ENCODE measurements at regions not wholly inside any gene's neighbourhood (a gene's known extent, or its start where the extent isn't known, plus 50 kb on each side); places are given as distances from the start of the nearest gene placed in this dataset.

DNA sequence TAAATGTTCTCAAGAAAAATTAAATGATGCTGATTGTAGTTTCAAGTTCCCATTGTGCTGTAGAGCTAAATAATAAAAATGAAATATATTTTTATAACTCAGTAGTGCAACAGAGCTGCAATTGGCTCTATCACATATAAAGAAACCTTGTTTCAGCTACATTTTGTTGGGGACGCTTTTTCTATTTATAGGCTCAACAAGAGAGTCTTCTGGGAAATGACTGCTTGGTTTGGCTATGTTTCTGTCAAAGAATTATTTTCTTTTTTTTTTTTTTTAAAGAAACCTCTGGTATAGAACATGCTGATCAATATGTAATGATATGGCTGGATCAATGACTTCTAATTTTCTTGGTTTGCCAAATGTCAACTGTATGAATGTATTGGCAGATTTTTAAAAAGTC is 76.5 kb downstream of the OTOL1 start:
- TF ChIP-seq, protein P1, sequence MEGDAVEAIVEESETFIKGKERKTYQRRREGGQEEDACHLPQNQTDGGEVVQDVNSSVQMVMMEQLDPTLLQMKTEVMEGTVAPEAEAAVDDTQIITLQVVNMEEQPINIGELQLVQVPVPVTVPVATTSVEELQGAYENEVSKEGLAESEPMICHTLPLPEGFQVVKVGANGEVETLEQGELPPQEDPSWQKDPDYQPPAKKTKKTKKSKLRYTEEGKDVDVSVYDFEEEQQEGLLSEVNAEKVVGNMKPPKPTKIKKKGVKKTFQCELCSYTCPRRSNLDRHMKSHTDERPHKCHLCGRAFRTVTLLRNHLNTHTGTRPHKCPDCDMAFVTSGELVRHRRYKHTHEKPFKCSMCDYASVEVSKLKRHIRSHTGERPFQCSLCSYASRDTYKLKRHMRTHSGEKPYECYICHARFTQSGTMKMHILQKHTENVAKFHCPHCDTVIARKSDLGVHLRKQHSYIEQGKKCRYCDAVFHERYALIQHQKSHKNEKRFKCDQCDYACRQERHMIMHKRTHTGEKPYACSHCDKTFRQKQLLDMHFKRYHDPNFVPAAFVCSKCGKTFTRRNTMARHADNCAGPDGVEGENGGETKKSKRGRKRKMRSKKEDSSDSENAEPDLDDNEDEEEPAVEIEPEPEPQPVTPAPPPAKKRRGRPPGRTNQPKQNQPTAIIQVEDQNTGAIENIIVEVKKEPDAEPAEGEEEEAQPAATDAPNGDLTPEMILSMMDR (IDR thresholded peaks at IDR 0.05; ENCODE audit: unreplicated experiment) = no peak
- H3K4me3 Mint-ChIP-seq = no peak overlapping the region
- no peaks in the 10 kb centered on the region for H3K36me3 Mint-ChIP-seq

DNA sequence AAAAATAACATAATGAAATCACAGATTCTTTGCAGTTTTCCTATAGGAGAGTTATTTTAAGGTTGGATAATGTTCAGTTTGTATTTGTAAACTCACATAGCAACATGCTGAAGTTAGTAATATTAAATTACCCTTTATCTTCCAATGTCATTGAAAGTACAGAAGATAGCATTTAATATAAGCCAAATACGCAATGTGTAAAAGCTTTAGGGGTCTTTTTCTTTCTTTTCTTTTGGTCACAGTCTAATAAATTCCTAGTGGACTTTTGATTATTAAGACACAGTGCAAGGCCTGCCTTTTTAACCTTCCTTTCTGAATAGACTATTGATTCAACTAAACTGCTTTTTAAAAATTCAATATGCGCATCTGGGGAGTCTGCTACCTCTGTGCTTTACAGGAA is 79.3 kb downstream of the OTOL1 start:
- no peak for DNase-seq (ENCODE audit: low spot score in 2 of 2, unreplicated experiment in 2 of 2)
- TF ChIP-seq, protein P1 (IDR thresholded peaks at IDR 0.05; ENCODE audit: unreplicated experiment) = no peak
- Mint-ChIP-seq H3K4me1 (peaks cover 12% of the 10 kb centered on the region), H3K27me3 (ENCODE audit: low read depth) (no peaks in the 10 kb centered on the region), H3K9me3 (no peaks in the 10 kb centered on the region), H3K36me3 (no peaks in the 10 kb centered on the region), H3K4me3 (no peak overlapping the region), H3K27ac (no peak overlapping the region)

More for the DNA sequence above, 76.5 kb downstream of the OTOL1 start:
- Mint-ChIP-seq H3K27ac (no peak overlapping the region), H3K9me3 (no peaks in the 10 kb centered on the region), H3K27me3 (ENCODE audit: low read depth) (no peaks in the 10 kb centered on the region), H3K4me1 (peaks cover 19% of the 10 kb centered on the region)
- no peak for DNase-seq (ENCODE audit: low spot score in 2 of 2, unreplicated experiment in 2 of 2)

DNA sequence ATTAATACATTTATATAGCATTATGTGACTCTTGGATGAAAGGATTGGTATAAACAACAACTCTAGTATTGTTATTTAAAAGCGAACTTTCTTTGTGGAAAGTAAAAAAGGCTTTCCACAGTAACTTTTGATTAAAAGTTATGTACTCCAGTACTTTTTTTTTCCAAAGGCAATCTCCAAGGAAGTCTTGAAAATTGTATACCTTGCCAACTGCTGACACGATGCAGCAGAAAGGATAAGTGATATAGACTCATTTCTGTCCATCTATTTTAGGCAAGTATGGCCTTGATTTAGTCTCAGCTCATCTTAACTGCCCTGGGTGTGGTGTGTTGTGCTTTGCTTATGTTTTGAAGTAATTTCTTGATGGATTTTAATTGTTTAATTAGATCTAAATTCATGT is 79.7 kb downstream of the OTOL1 start:
- Mint-ChIP-seq H3K27me3 (ENCODE audit: low read depth) (no peaks in the 10 kb centered on the region), H3K4me1 (peaks cover 12% of the 10 kb centered on the region), H3K27ac (no peak overlapping the region), H3K9me3 (no peaks in the 10 kb centered on the region), H3K4me3 (no peak overlapping the region), H3K36me3 (no peaks in the 10 kb centered on the region)
- no peak for DNase-seq (ENCODE audit: low spot score in 2 of 2, unreplicated experiment in 2 of 2)
- TF ChIP-seq, protein P1 (IDR thresholded peaks at IDR 0.05; ENCODE audit: unreplicated experiment) = no peak

DNA sequence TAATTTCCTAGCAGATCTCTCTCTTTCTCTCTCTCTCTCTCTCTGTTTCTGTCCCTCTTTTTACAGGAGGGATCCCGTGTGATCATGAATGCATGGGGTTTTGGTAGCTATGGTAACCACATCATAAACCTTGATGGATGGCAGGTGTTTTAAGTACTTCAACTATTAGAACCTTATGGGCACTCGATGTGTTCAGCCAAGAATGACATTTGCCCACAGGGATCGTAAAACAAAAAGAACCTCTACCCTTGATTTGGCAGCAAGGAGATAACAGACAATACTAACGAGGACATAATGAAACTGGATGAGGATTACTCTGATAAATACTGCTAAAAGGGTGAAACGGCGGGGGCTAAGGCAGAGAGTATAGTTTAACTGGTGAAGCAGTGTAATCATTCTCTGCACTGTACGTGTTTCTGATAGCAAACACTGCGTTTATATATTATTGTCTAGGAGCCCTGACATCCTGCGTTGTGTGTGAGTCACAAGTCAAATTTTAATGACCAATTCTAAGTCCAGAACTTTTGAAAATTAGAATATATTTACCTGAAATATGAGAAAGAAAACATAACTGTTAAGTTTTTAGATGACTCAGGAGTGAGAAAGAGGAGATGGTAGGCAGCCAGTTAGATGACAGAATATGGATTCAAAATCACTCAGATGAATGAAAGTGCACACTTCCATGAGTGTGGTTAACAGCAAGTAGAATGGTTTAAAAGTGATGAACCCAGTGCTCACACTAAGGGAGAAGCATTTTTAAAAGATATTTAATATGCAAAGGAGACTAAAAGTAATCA is 80.3 kb downstream of the OTOL1 start:
- H3K4me1 Mint-ChIP-seq = peaks cover 12% of the 10 kb centered on the region
- H3K27ac Mint-ChIP-seq = peak overlapping the region; percentile 7
- H3K9me3 Mint-ChIP-seq = no peaks in the 10 kb centered on the region
- no peak overlapping the region for H3K4me3 Mint-ChIP-seq
- H3K27me3 Mint-ChIP-seq (ENCODE audit: low read depth) = no peaks in the 10 kb centered on the region
- H3K36me3 Mint-ChIP-seq = no peaks in the 10 kb centered on the region
- no peak for DNase-seq (ENCODE audit: low spot score in 2 of 2, unreplicated experiment in 2 of 2)
- TF ChIP-seq, protein P1 (IDR thresholded peaks at IDR 0.05; ENCODE audit: unreplicated experiment) = no peak

DNA sequence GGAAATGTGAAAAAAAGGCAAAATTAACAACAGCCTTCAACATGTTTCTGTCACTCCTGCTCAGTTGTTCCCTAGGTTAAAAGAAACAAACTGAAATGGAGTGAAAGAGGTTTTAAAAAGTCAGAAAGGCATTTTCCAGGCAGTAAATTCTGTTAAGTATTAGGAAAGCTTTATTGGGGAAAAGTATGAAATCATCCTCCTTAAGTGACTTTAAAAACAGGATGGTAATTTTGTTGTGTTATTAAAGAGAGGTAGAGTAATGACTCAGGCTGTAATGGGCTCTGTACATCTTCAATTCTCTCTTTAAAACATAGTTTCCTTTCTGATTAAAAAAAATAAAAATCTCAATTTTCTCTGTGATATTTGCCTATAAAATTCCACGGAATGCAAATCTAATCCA is 81.1 kb downstream of the OTOL1 start:
- Mint-ChIP-seq H3K4me3 (no peak overlapping the region), H3K36me3 (no peaks in the 10 kb centered on the region), H3K9me3 (no peaks in the 10 kb centered on the region)

More for the DNA sequence above, 81.1 kb downstream of the OTOL1 start:
- TF ChIP-seq, protein P1 (IDR thresholded peaks at IDR 0.05; ENCODE audit: unreplicated experiment) = no peak
- Mint-ChIP-seq H3K4me1 (peaks cover 12% of the 10 kb centered on the region), H3K27me3 (ENCODE audit: low read depth) (no peaks in the 10 kb centered on the region), H3K27ac (no peak overlapping the region)
- no peak for DNase-seq (ENCODE audit: low spot score in 2 of 2, unreplicated experiment in 2 of 2)

Data from mesothelial cell of epicardium (in vitro differentiated cells).